GM19328 (cell line): ENCODE measurements at regions not wholly inside any gene's neighbourhood (a gene's known extent, or its start where the extent isn't known, plus 50 kb on each side); places are given as distances from the start of the nearest gene placed in this dataset.

Experiments used
- ATAC-seq: cut with Tn5 transposase; IDR thresholded peaks from one replicate; pipeline ENCODE4 v1.9.1; 2021; ENCODE audit warnings: mild to moderate bottlenecking, moderate library complexity; ENCODE audit not compliant: unreplicated experiment

GRCh38 chr14:97027256-97027999 is 230.2 kb downstream of the VRK1 start:
- ATAC-seq = no peak

DNA sequence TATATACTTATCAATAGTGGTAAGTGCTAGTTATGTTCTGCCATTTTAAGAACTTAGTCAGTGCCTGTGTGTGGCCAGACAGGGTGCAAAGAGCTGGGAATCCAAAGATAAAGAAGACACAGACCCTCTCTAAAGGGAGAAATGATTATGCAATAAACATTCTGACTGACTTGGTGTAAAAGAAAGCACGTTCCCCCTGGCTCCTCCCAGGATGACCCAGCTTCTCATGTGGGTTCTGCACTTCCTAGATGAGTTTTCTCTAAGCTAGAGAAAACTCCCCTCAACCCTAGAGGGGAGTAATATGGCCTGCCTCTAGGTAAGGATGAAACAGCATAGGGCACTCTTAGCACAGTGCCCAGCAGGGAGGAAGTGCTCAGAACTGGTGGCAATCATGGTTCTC is 231.2 kb downstream of the VRK1 start:
- ATAC-seq = no peak

GRCh38 chr14:97029800-97030199 is 232.6 kb downstream of the VRK1 start:
- ATAC-seq = no peak

- no peak for ATAC-seq
These were observed 234.3 kb downstream of the VRK1 start for GRCh38 chr14:97031530-97031929.

DNA sequence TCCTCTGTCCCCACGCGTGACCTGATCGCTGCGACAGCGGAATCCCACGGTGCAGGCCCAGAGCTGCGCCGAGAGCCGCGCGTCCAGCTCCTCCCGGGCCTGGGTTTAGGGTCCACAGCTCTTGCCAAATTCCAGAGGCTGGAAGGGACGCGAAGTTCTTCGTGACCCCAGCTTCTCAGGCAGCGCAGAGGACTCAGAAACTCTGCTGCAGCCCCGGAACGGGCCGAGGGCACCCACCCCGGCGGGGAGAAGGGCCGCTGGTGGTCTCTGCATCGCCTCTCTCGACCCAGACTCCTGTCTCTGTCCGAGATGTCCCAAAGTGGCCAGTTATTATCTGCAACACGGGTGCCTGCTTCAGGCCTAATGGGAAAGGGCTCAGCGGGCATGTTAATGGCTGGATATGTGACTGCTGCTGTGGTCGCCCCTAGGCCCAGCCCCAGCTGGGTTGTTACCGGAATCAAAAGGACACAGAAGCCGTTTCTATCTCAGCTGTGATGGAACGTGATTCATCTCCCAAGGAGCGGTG is 236.4 kb downstream of the VRK1 start:
- no peak for ATAC-seq

GRCh38 chr14:97036086-97036852 is 239.1 kb downstream of the VRK1 start:
- ATAC-seq = no peak

GRCh38 chr14:97039717-97040363 is 242.7 kb downstream of the VRK1 start:
- ATAC-seq = no peak

GRCh38 chr14:97046967-97047366 is 249.8 kb downstream of the VRK1 start:
- ATAC-seq = no peak

GRCh38 chr14:97052001-97052400 is 254.8 kb downstream of the VRK1 start:
- ATAC-seq = no peak

- no peak for ATAC-seq
These were observed 256.8 kb downstream of the VRK1 start for GRCh38 chr14:97053941-97054340.

DNA sequence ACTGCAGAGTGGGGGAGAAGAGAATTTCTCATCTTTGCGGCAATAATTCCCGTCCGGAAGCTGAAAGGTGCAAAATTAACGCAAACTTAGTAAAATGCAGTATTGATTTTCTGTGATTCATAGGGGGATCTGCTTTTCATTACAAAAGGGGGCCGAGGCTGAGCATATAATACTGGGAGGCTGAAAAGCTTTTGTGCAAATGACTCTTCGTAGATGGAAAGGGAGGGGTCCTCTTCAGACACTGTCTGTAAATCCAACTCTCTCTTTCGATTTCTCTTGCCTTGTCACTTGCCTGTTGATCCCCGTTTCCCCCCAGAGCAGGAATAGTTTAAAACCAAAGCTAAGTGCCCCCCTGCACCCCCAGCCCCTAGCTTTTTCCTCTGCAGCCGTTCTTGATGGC is 258.2 kb downstream of the VRK1 start:
- no peak for ATAC-seq

DNA sequence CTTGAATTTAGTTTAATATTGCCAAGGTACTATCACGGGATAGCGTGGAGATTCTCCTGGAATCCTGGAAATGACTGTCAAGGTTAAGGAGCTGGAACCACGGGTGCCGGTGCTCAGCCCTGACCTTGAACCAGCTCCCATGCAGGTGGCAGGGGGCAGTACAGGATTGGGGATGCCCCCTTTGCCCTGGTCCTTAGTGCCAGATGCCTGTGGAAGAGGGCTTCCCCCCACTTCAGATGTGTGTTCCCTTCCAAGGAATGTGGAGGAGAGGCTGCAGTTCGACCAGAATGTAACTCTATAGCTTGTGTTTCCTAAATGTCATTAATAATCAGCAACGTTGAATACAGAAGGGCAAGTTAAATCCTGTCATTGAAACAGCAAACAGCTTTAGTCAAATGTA is 258.9 kb downstream of the VRK1 start:
- no peak for ATAC-seq

DNA sequence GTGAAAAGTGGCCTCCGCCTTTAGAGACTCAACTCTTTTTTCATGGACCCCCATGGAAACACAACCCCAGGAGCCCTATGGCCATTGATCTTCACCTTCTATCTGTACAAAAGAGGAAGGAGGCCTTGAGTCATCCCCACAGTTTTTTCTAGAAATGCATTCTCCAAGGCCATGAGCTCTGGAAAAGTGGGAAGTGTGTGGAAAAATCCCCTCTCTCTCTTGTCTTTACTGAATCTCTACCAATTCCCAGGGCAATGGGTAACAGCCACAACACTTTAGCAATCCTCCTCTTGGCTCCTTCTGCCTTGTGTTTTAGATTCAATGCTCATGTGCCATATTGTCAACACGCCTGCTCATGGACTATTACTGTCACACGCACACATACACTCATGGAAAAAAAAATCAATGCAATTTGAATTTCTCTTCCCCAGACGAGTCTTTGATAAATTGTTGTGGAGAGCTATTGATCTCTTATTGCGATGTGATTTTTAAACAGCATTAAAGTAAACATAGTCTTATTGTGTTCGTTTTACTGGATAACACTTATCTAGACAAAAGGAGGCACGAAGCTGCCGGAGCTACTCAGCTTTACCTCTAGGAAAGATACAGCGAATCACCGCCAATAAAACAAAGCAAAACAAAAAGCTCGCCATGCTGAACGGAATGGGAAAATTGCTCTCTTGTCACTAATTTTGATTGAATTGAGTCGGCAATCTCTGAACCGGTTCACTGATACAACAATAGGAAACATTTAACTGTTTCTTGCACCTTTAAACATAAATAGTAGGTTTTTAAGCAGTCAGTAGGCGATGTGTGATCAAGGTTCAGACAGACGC is 260.3 kb downstream of the VRK1 start:
- ATAC-seq = no peak

- ATAC-seq = no peak
These were observed 260.9 kb downstream of the VRK1 start for GRCh38 chr14:97058074-97058467.

GRCh38 chr14:97058589-97058988 is 261.4 kb downstream of the VRK1 start:
- no peak for ATAC-seq

- no peak for ATAC-seq
These were observed 264.0 kb downstream of the VRK1 start for GRCh38 chr14:97061198-97061597.

DNA sequence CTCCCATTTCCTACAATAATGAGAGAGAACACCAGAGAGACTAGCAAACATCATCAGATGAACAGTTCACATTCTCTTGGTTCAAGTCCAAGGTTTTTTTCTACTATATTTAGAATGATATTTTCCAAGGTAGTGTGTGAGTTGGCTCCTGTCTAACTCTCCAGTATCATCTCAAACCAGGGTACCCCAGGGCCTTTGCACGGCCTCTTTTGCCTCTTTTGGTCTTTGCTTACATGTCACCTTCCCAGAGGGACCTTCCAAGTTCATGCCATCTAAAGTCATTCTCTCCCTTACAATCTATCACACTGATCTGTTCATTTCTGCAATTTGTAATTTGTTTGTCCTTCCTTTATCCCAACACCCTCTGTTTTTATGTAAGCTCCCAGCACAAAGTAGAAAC is 264.5 kb downstream of the VRK1 start:
- ATAC-seq = no peak

- no peak for ATAC-seq
These were observed 268.3 kb downstream of the VRK1 start for GRCh38 chr14:97065305-97066067.

DNA sequence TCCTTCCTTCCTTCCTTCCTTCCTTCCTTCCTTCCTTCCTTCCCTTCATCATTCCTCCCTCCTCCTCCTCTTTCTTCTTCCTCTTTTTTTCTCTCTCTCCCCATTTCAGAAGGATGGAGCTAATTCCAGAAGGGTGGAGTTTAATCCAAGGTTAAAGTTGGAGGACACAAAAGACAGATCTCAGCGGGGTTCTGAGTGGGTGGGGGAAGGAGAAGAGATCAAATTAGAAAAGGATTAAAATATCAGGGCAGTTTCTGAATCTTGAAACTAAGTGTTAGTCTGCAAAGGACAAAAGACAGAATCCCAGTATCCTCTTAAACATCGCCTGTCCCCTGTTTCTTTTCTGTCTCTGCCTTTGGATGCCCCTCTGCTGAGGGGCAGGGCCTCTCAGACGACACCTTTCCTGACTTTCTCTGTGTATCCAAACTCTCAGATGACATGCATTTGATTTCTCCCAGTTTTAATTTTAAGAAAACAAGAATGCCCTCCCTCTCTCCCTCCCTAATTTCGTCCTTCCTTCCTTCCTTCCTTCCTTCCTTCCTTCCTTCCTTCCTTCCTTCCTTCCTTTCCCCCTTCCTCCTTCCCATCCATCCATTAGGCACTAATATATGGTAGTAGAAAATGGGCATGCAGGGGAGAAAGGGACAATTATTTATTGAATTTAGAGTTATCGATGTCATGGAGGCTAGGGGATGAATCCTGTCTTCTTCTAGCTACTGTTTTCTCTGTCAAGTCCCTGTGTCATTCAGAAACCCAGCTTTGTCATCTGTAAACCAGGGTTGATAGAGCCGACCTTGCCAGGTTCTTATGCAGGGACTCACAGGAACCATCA is 269.1 kb downstream of the VRK1 start:
- no peak for ATAC-seq
